ENCODE measurements at regions not wholly inside any gene's neighbourhood (a gene's known extent, or its start where the extent isn't known, plus 50 kb on each side); places are given as distances from the start of the nearest gene placed in this dataset.

- DNase-seq (ENCODE audit: low spot score), result no peak
These were observed 269.4 kb downstream of the TCF7L2 start for GRCh38 chr10:113219446-113219845.

GRCh38 chr10:113221756-113222168 is 271.7 kb downstream of the TCF7L2 start:
- no peak for DNase-seq (ENCODE audit: low spot score)

GRCh38 chr10:113222207-113222606 is 272.2 kb downstream of the TCF7L2 start:
- no peak for DNase-seq (ENCODE audit: low spot score)

- no peak for DNase-seq (ENCODE audit: low spot score)
These were observed 275.3 kb downstream of the TCF7L2 start for GRCh38 chr10:113225364-113225763.

- DNase-seq (ENCODE audit: low spot score), result no peak
These were observed 275.9 kb downstream of the TCF7L2 start for GRCh38 chr10:113225903-113226302.

- no peak for DNase-seq (ENCODE audit: low spot score)
These were observed 276.4 kb downstream of the TCF7L2 start for GRCh38 chr10:113226399-113226798.

GRCh38 chr10:113226831-113227445 is 276.9 kb downstream of the TCF7L2 start:
- DNase-seq (ENCODE audit: low spot score), result no peak

- DNase-seq (ENCODE audit: low spot score), result no peak
These were observed 278.5 kb downstream of the TCF7L2 start for GRCh38 chr10:113228530-113228929.

GRCh38 chr10:113230011-113230610 is 280.1 kb downstream of the TCF7L2 start:
- DNase-seq (ENCODE audit: low spot score), result no peak

- DNase-seq (ENCODE audit: low spot score), result no peak
These were observed 283.0 kb downstream of the TCF7L2 start for GRCh38 chr10:113232928-113233511.

GRCh38 chr10:113234481-113234880 is 284.4 kb downstream of the TCF7L2 start:
- DNase-seq (ENCODE audit: low spot score), result no peak

GRCh38 chr10:113235508-113235907 is 285.5 kb downstream of the TCF7L2 start:
- DNase-seq (ENCODE audit: low spot score), result no peak

GRCh38 chr10:113236998-113237397 is 287.0 kb downstream of the TCF7L2 start:
- no peak for DNase-seq (ENCODE audit: low spot score)

GRCh38 chr10:113239566-113240350 is 289.7 kb downstream of the TCF7L2 start:
- DNase-seq (ENCODE audit: low spot score), result no peak

- DNase-seq (ENCODE audit: low spot score), result no peak
These were observed 290.7 kb downstream of the TCF7L2 start for GRCh38 chr10:113240736-113241135.

GRCh38 chr10:113241599-113242360 is 291.7 kb downstream of the TCF7L2 start:
- no peak for DNase-seq (ENCODE audit: low spot score)

GRCh38 chr10:113243311-113243710 is 293.3 kb downstream of the TCF7L2 start:
- DNase-seq (ENCODE audit: low spot score), result no peak

GRCh38 chr10:113244750-113245149 is 294.7 kb downstream of the TCF7L2 start:
- no peak for DNase-seq (ENCODE audit: low spot score)

- no peak for DNase-seq (ENCODE audit: low spot score)
These were observed 295.2 kb downstream of the TCF7L2 start for GRCh38 chr10:113245286-113245685.

- DNase-seq (ENCODE audit: low spot score), result no peak
These were observed 297.0 kb downstream of the TCF7L2 start for GRCh38 chr10:113247050-113247449.

GRCh38 chr10:113252650-113253618 is 299.9 kb upstream of the HABP2 start:
- no peak for DNase-seq (ENCODE audit: low spot score)

Measured in germinal center (tissue), 1 donor.